ENCODE measurements at regions not wholly inside any gene's neighbourhood (a gene's known extent, or its start where the extent isn't known, plus 50 kb on each side); places are given as distances from the start of the nearest gene placed in this dataset.
"Not testable (repeated sequence)": the region's sequence is repeated elsewhere in the genome, so short reads cannot be mapped to it uniquely, and the experiment has no call there.

GRCh38 chr3:21944251-21944650 lies 193.2 kb upstream of the ZNF385D start:
- no peaks in the 10 kb centered on the region for H3K27me3 Mint-ChIP-seq
- no peak for TF ChIP-seq CTCF (conservative IDR thresholded peaks at IDR 0.05)
- no peaks in the 10 kb centered on the region for H3K9me3 Mint-ChIP-seq
- peaks cover 5% of the 10 kb centered on the region for H3K4me1 Mint-ChIP-seq (ENCODE audit: unreplicated experiment)
- no peak for DNase-seq (ENCODE audit: extremely low spot score, unreplicated experiment)
- peak overlapping the region; percentile 69 for H3K4me3 Mint-ChIP-seq
- no peak overlapping the region for H3K27ac Mint-ChIP-seq
- no peaks in the 10 kb centered on the region for H3K36me3 Mint-ChIP-seq

DNA sequence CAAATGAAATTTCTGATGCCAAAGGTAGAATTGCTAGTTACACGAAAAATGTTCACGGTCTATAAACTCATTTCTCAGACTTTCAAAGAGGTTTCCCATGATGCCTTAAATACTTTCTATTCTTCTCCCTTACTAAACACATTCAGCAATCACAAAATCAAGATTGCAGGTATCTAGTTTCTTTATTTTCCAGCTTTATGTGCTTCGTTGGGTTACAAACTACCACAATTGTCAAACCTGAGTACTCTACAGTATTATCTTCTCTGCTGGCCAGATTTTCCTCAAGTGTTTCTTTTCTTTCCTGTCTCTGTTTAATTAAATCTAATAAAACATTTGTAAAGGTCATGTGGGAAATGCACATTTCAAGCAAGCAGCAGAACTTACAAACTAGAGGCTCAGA lies 201.8 kb upstream of the ZNF385D start:
- no peaks in the 10 kb centered on the region for H3K27me3 Mint-ChIP-seq
- no peak for TF ChIP-seq CTCF (conservative IDR thresholded peaks at IDR 0.05)
- H3K4me1 Mint-ChIP-seq (ENCODE audit: unreplicated experiment) = no peaks in the 10 kb centered on the region
- no peak overlapping the region for H3K27ac Mint-ChIP-seq
- H3K4me3 Mint-ChIP-seq = no peak overlapping the region
- H3K9me3 Mint-ChIP-seq = no peaks in the 10 kb centered on the region
- no peak for DNase-seq (ENCODE audit: extremely low spot score, unreplicated experiment)
- no peaks in the 10 kb centered on the region for H3K36me3 Mint-ChIP-seq

DNA sequence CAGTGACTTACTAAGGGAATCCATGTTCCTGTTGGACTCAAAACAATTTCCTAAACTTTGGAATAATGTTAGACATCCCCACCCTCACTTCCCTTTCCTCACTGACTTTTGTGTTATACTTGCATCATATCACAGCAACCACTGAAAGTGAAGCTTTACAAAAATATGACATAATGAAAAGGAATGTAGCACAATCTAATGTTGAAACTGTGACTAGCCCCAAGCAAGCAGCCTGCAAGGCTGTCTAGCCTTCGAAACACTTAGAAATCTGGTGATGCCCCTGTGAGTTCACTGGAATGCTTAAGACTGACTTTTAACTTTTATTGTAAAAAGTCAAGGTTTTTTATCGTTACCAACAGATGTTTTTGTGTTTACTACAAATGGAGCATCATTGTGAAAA lies 203.7 kb upstream of the ZNF385D start:
- H3K9me3 Mint-ChIP-seq = no peaks in the 10 kb centered on the region

GRCh38 chr3:21955406-21955805 lies 204.4 kb upstream of the ZNF385D start:
- no peak for DNase-seq (ENCODE audit: extremely low spot score, unreplicated experiment)
- Mint-ChIP-seq H3K27me3 (no peaks in the 10 kb centered on the region), H3K9me3 (no peaks in the 10 kb centered on the region), H3K27ac (no peak overlapping the region), H3K4me3 (no peak overlapping the region), H3K36me3 (no peaks in the 10 kb centered on the region), H3K4me1 (ENCODE audit: unreplicated experiment) (no peaks in the 10 kb centered on the region)
- TF ChIP-seq CTCF (conservative IDR thresholded peaks at IDR 0.05) = no peak

More for the DNA sequence above, 203.7 kb upstream of the ZNF385D start:
- no peak overlapping the region for H3K27ac Mint-ChIP-seq
- no peaks in the 10 kb centered on the region for H3K27me3 Mint-ChIP-seq
- H3K4me1 Mint-ChIP-seq (ENCODE audit: unreplicated experiment) = no peaks in the 10 kb centered on the region
- H3K36me3 Mint-ChIP-seq = no peaks in the 10 kb centered on the region
- no peak for TF ChIP-seq CTCF (conservative IDR thresholded peaks at IDR 0.05)
- no peak for DNase-seq (ENCODE audit: extremely low spot score, unreplicated experiment)
- H3K4me3 Mint-ChIP-seq = no peak overlapping the region

GRCh38 chr3:21960033-21960432 lies 209.0 kb upstream of the ZNF385D start:
- no peak for TF ChIP-seq CTCF (conservative IDR thresholded peaks at IDR 0.05)
- Mint-ChIP-seq H3K9me3 (no peaks in the 10 kb centered on the region), H3K4me3 (no peak overlapping the region), H3K36me3 (no peaks in the 10 kb centered on the region), H3K4me1 (ENCODE audit: unreplicated experiment) (peaks cover 15% of the 10 kb centered on the region), H3K27ac (no peak overlapping the region), H3K27me3 (no peaks in the 10 kb centered on the region)
- DNase-seq (ENCODE audit: extremely low spot score, unreplicated experiment) = no peak

- H3K27ac Mint-ChIP-seq = no peak overlapping the region
- DNase-seq (ENCODE audit: extremely low spot score, unreplicated experiment) = no peak
- no peak for TF ChIP-seq CTCF (conservative IDR thresholded peaks at IDR 0.05)
- peaks cover 15% of the 10 kb centered on the region for H3K4me1 Mint-ChIP-seq (ENCODE audit: unreplicated experiment)
- no peaks in the 10 kb centered on the region for H3K36me3 Mint-ChIP-seq
- no peaks in the 10 kb centered on the region for H3K9me3 Mint-ChIP-seq
- no peaks in the 10 kb centered on the region for H3K27me3 Mint-ChIP-seq
- no peak overlapping the region for H3K4me3 Mint-ChIP-seq
Observed at GRCh38 chr3:21962456-21962855, 211.4 kb upstream of the ZNF385D start.

DNA sequence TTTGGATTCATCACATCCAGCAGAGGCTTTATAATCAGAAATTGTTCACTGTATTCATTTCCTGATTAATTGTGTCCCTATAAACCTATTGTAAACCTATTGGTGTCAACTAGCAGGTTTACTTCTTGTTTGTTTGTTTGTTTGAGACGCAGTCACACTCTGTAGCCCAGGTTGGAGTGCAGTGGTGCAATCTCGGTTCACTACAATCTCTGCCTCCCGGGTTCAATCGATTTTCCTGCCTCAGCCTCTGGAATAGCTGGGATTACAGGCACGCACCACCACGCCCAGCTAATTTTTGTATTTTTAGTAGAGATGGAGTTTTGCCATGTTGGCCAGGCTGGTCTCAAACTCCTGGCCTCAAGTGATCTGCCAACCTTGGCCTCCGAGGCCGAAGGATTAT lies 215.4 kb upstream of the ZNF385D start:
- peaks cover 15% of the 10 kb centered on the region for H3K4me1 Mint-ChIP-seq (ENCODE audit: unreplicated experiment)
- H3K27me3 Mint-ChIP-seq; H3K36me3 Mint-ChIP-seq; H3K27ac Mint-ChIP-seq; H3K4me3 Mint-ChIP-seq; H3K9me3 Mint-ChIP-seq; DNase-seq (ENCODE audit: extremely low spot score, unreplicated experiment): not testable (repeated sequence)
